K562 (cell line): ENCODE measurements at regions not wholly inside any gene's neighbourhood (a gene's known extent, or its start where the extent isn't known, plus 50 kb on each side); places are given as distances from the start of the nearest gene placed in this dataset.

ENCODE experiments used
- ATAC-seq: fragments of 200-7000 bp; cut with Tn5 transposase; 3 replicates; pipeline ENCODE4 v1.9.1; 2020; ENCODE audit warnings: moderate library complexity
- BruUV-seq: library from RNA; stranded (reverse); fragments of 400-500 nt; replicated peaks from 2 replicates; lab custom pipeline; 2021; lab: Mats Ljungman, UMichigan
- CTCF ChIA-PET: fragments of 300-600 bp; formaldehyde crosslinking; extraction: SDS; loops from one replicate; lab custom pipeline; 2021; ENCODE audit warnings: low intra/inter-chr PET ratio; lab: Yijun Ruan, JAX
- POLR2A ChIA-PET: fragments of 300-600, 350-650 bp; sonication (Branson Sonifier 250); formaldehyde crosslinking; extraction: SDS; loops from one replicate; lab custom pipeline; 2021; ENCODE audit warnings: antibody characterized with exemption, inconsistent platforms; lab: Yijun Ruan, JAX
- DNase-seq, 4 experiments: peaks; one replicate each; pipeline versions ENCODE4 v3.0.0 to v3.0.0-alpha.2; 2011 to 2018; ENCODE audit warnings: low spot score in 3 of 4, mixed read lengths in 3 of 4; ENCODE audit errors: extremely low read depth in 1 of 4
- FAIRE-seq: peaks from 2 replicates; lab custom pipeline; 2011; peaks lifted over from hg19 to GRCh38; lab: Jason Lieb, UNC
- H2AFZ ChIP-seq: 2 replicates; pipeline ENCODE4 v1.6.0; 2011; ENCODE audit warnings: low read depth, low read length, control low read depth, inconsistent platforms
- H3K27ac ChIP-seq: fragments of 200-600 bp; 3 replicates; pipeline ENCODE4 v1.8.0; 2011; ENCODE audit warnings: low read depth, mild to moderate bottlenecking, control low read depth, inconsistent platforms, low read length, moderate library complexity, mixed read lengths; ENCODE audit errors: extremely low read depth
- H3K27me3 ChIP-seq, 2 experiments: fragments of 300-600 bp in 1 of 2; 2 replicates in 1 of 2; 3 replicates in 1 of 2; pipeline versions ENCODE4 v1.6.0 to v1.8.0; 2011; ENCODE audit warnings: inconsistent platforms in 2 of 2, low read length in 2 of 2, mild to moderate bottlenecking in 1 of 2, mixed read lengths in 1 of 2, moderate library complexity in 1 of 2; ENCODE audit not compliant: control insufficient read depth in 2 of 2, insufficient read depth in 2 of 2
- H3K36me3 ChIP-seq: fragments of 300-600 bp; 3 replicates; pipeline ENCODE4 v1.8.0; 2011; ENCODE audit warnings: mild to moderate bottlenecking, low read length, inconsistent platforms; ENCODE audit not compliant: control insufficient read depth, insufficient read depth
- H3K4me1 ChIP-seq, 2 experiments: fragments of 200-600 bp in 1 of 2; replicated peaks in 1 of 2; 2 replicates in 1 of 2; 3 replicates in 1 of 2; pipeline versions ENCODE4 v1.5.1 to v1.8.0; 2011; ENCODE audit warnings: inconsistent platforms in 2 of 2, low read length in 2 of 2, mild to moderate bottlenecking in 1 of 2, mixed read lengths in 1 of 2, moderate library complexity in 1 of 2; ENCODE audit not compliant: control insufficient read depth in 2 of 2, insufficient read depth in 2 of 2
- H3K4me2 ChIP-seq: 2 replicates; pipeline ENCODE4 v1.6.1; 2011; ENCODE audit warnings: low read length, control low read depth, inconsistent platforms, mixed read lengths; ENCODE audit not compliant: insufficient read depth
- H3K4me3 ChIP-seq: fragments of 200-600 bp; sonication (generic), shearing (Covaris generic); 2 replicates; pipeline ENCODE4 v1.5.1; 2016; ENCODE audit warnings: control low read depth, inconsistent platforms
- H3K79me2 ChIP-seq: fragments of 200-600 bp; 3 replicates; pipeline ENCODE4 v1.8.0; 2011; ENCODE audit warnings: low read length, inconsistent platforms; ENCODE audit not compliant: control insufficient read depth, insufficient read depth
- H3K9ac ChIP-seq, 2 experiments: 2 replicates each; pipeline versions ENCODE4 v1.6.0 to v1.6.1; 2011; ENCODE audit warnings: low read depth in 2 of 2, low read length in 2 of 2, control low read depth in 1 of 2, inconsistent platforms in 1 of 2, mild to moderate bottlenecking in 1 of 2, mixed read lengths in 1 of 2; ENCODE audit not compliant: insufficient read depth in 1 of 2
- H3K9me1 ChIP-seq: one replicate; pipeline ENCODE4 v1.6.0; 2011; ENCODE audit warnings: inconsistent platforms, mild to moderate bottlenecking, low read length, moderate library complexity; ENCODE audit not compliant: control insufficient read depth, insufficient read depth
- H3K9me3 ChIP-seq: replicated peaks from 2 replicates; pipeline ENCODE4 v1.5.1; 2011; ENCODE audit warnings: low read depth, low read length, inconsistent platforms; ENCODE audit not compliant: control insufficient read depth, insufficient read depth
- H4K20me1 ChIP-seq: replicated peaks from 2 replicates; pipeline ENCODE4 v1.6.1; 2011; ENCODE audit warnings: low read length, inconsistent platforms, mixed read lengths; ENCODE audit not compliant: control insufficient read depth, insufficient read depth
- CC2D1A ChIP-seq: fragments of 450-650 bp; IDR thresholded peaks from 2 replicates; pipeline ENCODE4 v1.6.1; 2017; ENCODE audit warnings: mild to moderate bottlenecking
- DACH1 ChIP-seq: fragments of 450-650 bp; IDR thresholded peaks from 2 replicates; pipeline ENCODE4 v1.6.1; 2018; ENCODE audit not compliant: partially characterized antibody
- DPF2 ChIP-seq: fragments of 450-650 bp; IDR thresholded peaks from 2 replicates; pipeline ENCODE4 v1.6.1; 2016
- ETS2 ChIP-seq: IDR thresholded peaks from 2 replicates; pipeline ENCODE4 v1.6.1; 2016; ENCODE audit warnings: borderline replicate concordance, missing genetic modification characterization, mild to moderate bottlenecking, moderate library complexity, missing compliant biosample characterization; ENCODE audit not compliant: poor library complexity, severe bottlenecking
- GTF3C2 ChIP-seq: IDR thresholded peaks from 3 replicates; pipeline ENCODE4 v1.6.1; 2011; ENCODE audit warnings: borderline replicate concordance, mild to moderate bottlenecking, moderate library complexity; ENCODE audit not compliant: insufficient read length; ENCODE audit errors: extremely low read depth
- LARP7 ChIP-seq: fragments of 450-650 bp; IDR thresholded peaks from 2 replicates; pipeline ENCODE4 v1.6.1; 2016
- NR2C1 ChIP-seq, 2 experiments: fragments of 450-650 bp; IDR thresholded peaks; 2 replicates each; pipeline ENCODE4 v1.6.1; 2017; ENCODE audit warnings: mild to moderate bottlenecking in 2 of 2, antibody characterized with exemption in 1 of 2, inconsistent platforms in 1 of 2, missing compliant biosample characterization in 1 of 2, missing genetic modification characterization in 1 of 2
- POLR3G ChIP-seq: IDR thresholded peaks from 2 replicates; pipeline ENCODE4 v1.6.1; 2011; ENCODE audit not compliant: insufficient read length, insufficient replicate concordance; ENCODE audit errors: extremely low read depth
- PTTG1 ChIP-seq: fragments of 450-650 bp; IDR thresholded peaks from 2 replicates; pipeline ENCODE4 v1.6.1; 2016; ENCODE audit warnings: low read depth, mild to moderate bottlenecking, missing genetic modification characterization, missing compliant biosample characterization
- SLC30A9 ChIP-seq: fragments of 250-450 bp; sonication (Bioruptor Pico); IDR thresholded peaks from 2 replicates; pipeline ENCODE4 v1.8.0; 2022; ENCODE audit warnings: mild to moderate bottlenecking, moderate library complexity
- THRAP3 ChIP-seq: fragments of 450-650 bp; IDR thresholded peaks from 2 replicates; pipeline ENCODE4 v1.6.1; 2016; ENCODE audit warnings: mild to moderate bottlenecking, inconsistent platforms, borderline replicate concordance
- U2AF2 ChIP-seq: fragments of 200-400 bp; formaldehyde crosslinking; optimal IDR thresholded peaks from 2 replicates; pipeline ENCODE3; 2017; ENCODE audit warnings: low read depth, mild to moderate bottlenecking, low read length
- ZBTB7A ChIP-seq: IDR thresholded peaks from 2 replicates; pipeline ENCODE4 v1.6.1; 2011; ENCODE audit warnings: low read depth, mild to moderate bottlenecking, low read length, moderate library complexity, borderline replicate concordance; ENCODE audit not compliant: control insufficient read depth
- ZNF23 ChIP-seq: fragments of 250-450 bp; sonication (Bioruptor Pico); IDR thresholded peaks from 2 replicates; pipeline ENCODE4 v1.4.0; 2020; ENCODE audit warnings: mild to moderate bottlenecking
- WGBS: fragments of 100-300 bp; shearing (Covaris generic); methylation state at CpG from one replicate; pipeline ENCODE4 v1.1.6; 2016; ENCODE audit warnings: low coverage, mixed read lengths; ENCODE audit not compliant: insufficient coverage; ENCODE audit errors: missing lambda C conversion rate; 5-methylcytosine and 5-hydroxymethylcytosine counted together
- in situ Hi-C: fragments of 300-500 bp; cut with MboI; formaldehyde crosslinking; loops from 4 replicates; pipeline ENCODE4 v1.15.0; 2018; ENCODE audit warnings: inconsistent platforms, mixed read lengths
- intact Hi-C: fragments of 100-400 bp; cut with micrococcal nuclease; formaldehyde crosslinking; loops from 2 replicates; pipeline ENCODE4 v1.14.2; 2022
- TF ChIP-seq, protein P1 (sequence below): fragments of 450-650 bp; IDR thresholded peaks from 2 replicates; pipeline ENCODE4 v1.6.1; 2016; ENCODE audit warnings: mild to moderate bottlenecking
- TF ChIP-seq, protein P2 (sequence below): sonication (generic); formaldehyde crosslinking; IDR thresholded peaks from 2 replicates; pipeline ENCODE4 v1.5.0; 2020; ENCODE audit warnings: missing genetic modification reagents

- in situ Hi-C loops = no loop called here
- Histone ChIP-seq H3K4me1 (no peaks in the 10 kb centered on the region), H3K9me3 (no peaks in the 10 kb centered on the region), H3K27me3 (0 out of 5 replicates have a peak, but pooled peaks cover 0 to 3% of the 10 kb centered on the region in 2 experiments), H3K36me3 (no peaks in the 10 kb centered on the region), H3K27ac (no peak overlapping the region), H3K9ac (no peak overlapping the region; a peak in 1 of 4 replicates), H3K9me1 (no peaks in the 10 kb centered on the region), H2AFZ (no peak overlapping the region), H3K4me3 (no peak overlapping the region), H3K79me2 (no peaks in the 10 kb centered on the region), H3K4me2 (no peak overlapping the region), H4K20me1 (0 out of 2 replicates have a peak, but pooled peaks cover 2% of the 10 kb centered on the region)
- ChIA-PET CTCF (no interaction called here), POLR2A (no interaction called here)
- intact Hi-C loops = no loop called here
- WGBS = 0% methylated on average over 8 of the region's 8 CpGs
- TF ChIP-seq CC2D1A = no peak
- TF ChIP-seq LARP7 = no peak
- TF ChIP-seq, protein P1, sequence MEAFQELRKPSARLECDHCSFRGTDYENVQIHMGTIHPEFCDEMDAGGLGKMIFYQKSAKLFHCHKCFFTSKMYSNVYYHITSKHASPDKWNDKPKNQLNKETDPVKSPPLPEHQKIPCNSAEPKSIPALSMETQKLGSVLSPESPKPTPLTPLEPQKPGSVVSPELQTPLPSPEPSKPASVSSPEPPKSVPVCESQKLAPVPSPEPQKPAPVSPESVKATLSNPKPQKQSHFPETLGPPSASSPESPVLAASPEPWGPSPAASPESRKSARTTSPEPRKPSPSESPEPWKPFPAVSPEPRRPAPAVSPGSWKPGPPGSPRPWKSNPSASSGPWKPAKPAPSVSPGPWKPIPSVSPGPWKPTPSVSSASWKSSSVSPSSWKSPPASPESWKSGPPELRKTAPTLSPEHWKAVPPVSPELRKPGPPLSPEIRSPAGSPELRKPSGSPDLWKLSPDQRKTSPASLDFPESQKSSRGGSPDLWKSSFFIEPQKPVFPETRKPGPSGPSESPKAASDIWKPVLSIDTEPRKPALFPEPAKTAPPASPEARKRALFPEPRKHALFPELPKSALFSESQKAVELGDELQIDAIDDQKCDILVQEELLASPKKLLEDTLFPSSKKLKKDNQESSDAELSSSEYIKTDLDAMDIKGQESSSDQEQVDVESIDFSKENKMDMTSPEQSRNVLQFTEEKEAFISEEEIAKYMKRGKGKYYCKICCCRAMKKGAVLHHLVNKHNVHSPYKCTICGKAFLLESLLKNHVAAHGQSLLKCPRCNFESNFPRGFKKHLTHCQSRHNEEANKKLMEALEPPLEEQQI = no peak
- TF ChIP-seq, protein P2, sequence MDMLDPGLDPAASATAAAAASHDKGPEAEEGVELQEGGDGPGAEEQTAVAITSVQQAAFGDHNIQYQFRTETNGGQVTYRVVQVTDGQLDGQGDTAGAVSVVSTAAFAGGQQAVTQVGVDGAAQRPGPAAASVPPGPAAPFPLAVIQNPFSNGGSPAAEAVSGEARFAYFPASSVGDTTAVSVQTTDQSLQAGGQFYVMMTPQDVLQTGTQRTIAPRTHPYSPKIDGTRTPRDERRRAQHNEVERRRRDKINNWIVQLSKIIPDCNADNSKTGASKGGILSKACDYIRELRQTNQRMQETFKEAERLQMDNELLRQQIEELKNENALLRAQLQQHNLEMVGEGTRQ (CRISPR knock-in tag) = no peak
- TF ChIP-seq POLR3G = no peak
- no peak for TF ChIP-seq GTF3C2
- no peak for TF ChIP-seq THRAP3
- TF ChIP-seq U2AF2 = no peak
- TF ChIP-seq DPF2 = no peak
- no peak for TF ChIP-seq ZNF23 (CRISPR knock-in tag)
- no peak for TF ChIP-seq ETS2 (tag)
- no peak for TF ChIP-seq NR2C1 (IDR thresholded peaks at IDR 0.05)
- no peak for TF ChIP-seq NR2C1 (tag; IDR thresholded peaks at IDR 0.05)
- TF ChIP-seq DACH1 = no peak
- no peak for TF ChIP-seq ZBTB7A
- TF ChIP-seq SLC30A9 (CRISPR knock-in tag) = no peak
- TF ChIP-seq PTTG1 (tag) = no peak
- no peak for FAIRE-seq
- no peak for DNase-seq
- no peak for ATAC-seq
- BruUV-seq = no TSS peak
Observed at GRCh38 chr1:115506518-115506917, 135.3 kb upstream of the VANGL1 start.
